H1 (cell line): ENCODE measurements at regions not wholly inside any gene's neighbourhood (a gene's known extent, or its start where the extent isn't known, plus 50 kb on each side); places are given as distances from the start of the nearest gene placed in this dataset.

Experiments
- CTCF ChIA-PET: fragments of 300-600 bp; sonication (Branson Sonifier 250); formaldehyde crosslinking; loops from one replicate; lab custom pipeline; 2021; ENCODE audit not compliant: partially characterized antibody; lab: Charles Lee
- POLR2A ChIA-PET: fragments of 300-600 bp; sonication (Branson Sonifier 250); formaldehyde crosslinking; loops from one replicate; lab custom pipeline; 2021; ENCODE audit warnings: inconsistent platforms; ENCODE audit not compliant: partially characterized antibody; lab: Charles Lee
- DNase-seq, 2 experiments: peaks; one replicate each; pipeline versions ENCODE4 v3.0.0 to v3.0.0-alpha.2; 2010 to 2022; ENCODE audit warnings: low spot score in 2 of 2, low read depth in 1 of 2, mixed read lengths in 1 of 2
- FAIRE-seq: peaks from 2 replicates; lab custom pipeline; 2011; peaks lifted over from hg19 to GRCh38; lab: Jason Lieb, UNC
- H2AFZ ChIP-seq: 2 replicates; pipeline ENCODE4 v1.8.1; 2012; ENCODE audit warnings: low read length, inconsistent platforms
- H2AK5ac ChIP-seq: 2 replicates; pipeline ENCODE4 v1.6.1; 2013; ENCODE audit warnings: low read depth, low read length
- H2BK120ac ChIP-seq: replicated peaks from 2 replicates; pipeline ENCODE3; 2013; ENCODE audit warnings: low read depth, low read length, inconsistent platforms
- H2BK12ac ChIP-seq: 2 replicates; pipeline ENCODE4 v1.6.1; 2013; ENCODE audit warnings: low read depth, low read length
- H2BK15ac ChIP-seq: 2 replicates; pipeline ENCODE4 v1.6.1; 2013; ENCODE audit warnings: low read length
- H2BK20ac ChIP-seq: 2 replicates; pipeline ENCODE4 v1.6.1; 2013; ENCODE audit warnings: low read length
- H2BK5ac ChIP-seq: 2 replicates; pipeline ENCODE4 v1.6.1; 2013; ENCODE audit warnings: low read depth, low read length
- H3K14ac ChIP-seq: 2 replicates; pipeline ENCODE4 v1.6.1; 2013; ENCODE audit warnings: inconsistent platforms; ENCODE audit not compliant: insufficient read length
- H3K18ac ChIP-seq: 2 replicates; pipeline ENCODE4 v1.6.1; 2013; ENCODE audit warnings: low read length; ENCODE audit errors: extremely low read depth
- H3K23ac ChIP-seq: 2 replicates; pipeline ENCODE4 v1.6.1; 2013; ENCODE audit warnings: inconsistent platforms; ENCODE audit not compliant: insufficient read length
- H3K23me2 ChIP-seq: 2 replicates; pipeline ENCODE4 v1.6.1; 2013; ENCODE audit warnings: low read depth, low read length
- H3K27ac ChIP-seq: 2 replicates; pipeline ENCODE4 v1.6.1; 2011; ENCODE audit warnings: low read depth, low read length, inconsistent platforms
- H3K27me3 ChIP-seq, 4 experiments: replicated peaks in 1 of 4; 1 replicate in 1 of 4; 2 replicates in 3 of 4; pipeline versions ENCODE4 v1.6.1 to v1.8.1; 2011 to 2013; ENCODE audit warnings: low read length in 3 of 4, mild to moderate bottlenecking in 3 of 4, inconsistent platforms in 2 of 4, mixed read lengths in 2 of 4, moderate library complexity in 1 of 4; ENCODE audit not compliant: control insufficient read depth in 3 of 4, insufficient read depth in 3 of 4; ENCODE audit errors: extremely low read depth in 1 of 4
- H3K36me3 ChIP-seq, 4 experiments: 2 replicates each; pipeline versions ENCODE4 v1.6.1 to v1.8.1; 2011 to 2013; ENCODE audit warnings: mild to moderate bottlenecking in 4 of 4, low read length in 3 of 4, moderate library complexity in 2 of 4, control low read depth in 1 of 4, inconsistent platforms in 1 of 4; ENCODE audit not compliant: insufficient read depth in 4 of 4, control insufficient read depth in 2 of 4
- H3K4ac ChIP-seq: replicated peaks from 2 replicates; pipeline ENCODE3; 2013; ENCODE audit warnings: low read length, low read depth, mixed read lengths, inconsistent platforms; ENCODE audit not compliant: insufficient read length
- H3K4me1 ChIP-seq, 4 experiments: replicated peaks in 1 of 4; 1 replicate in 1 of 4; 2 replicates in 3 of 4; pipeline versions ENCODE4 v1.6.1 to v1.8.1; 2011 to 2013; ENCODE audit warnings: low read length in 3 of 4, inconsistent platforms in 2 of 4, mixed read lengths in 1 of 4; ENCODE audit not compliant: insufficient read depth in 4 of 4, control insufficient read depth in 3 of 4
- H3K4me2 ChIP-seq, 2 experiments: 2 replicates each; pipeline versions ENCODE4 v1.6.1 to v1.8.1; 2011 to 2013; ENCODE audit warnings: low read depth in 2 of 2, low read length in 2 of 2, control low read depth in 1 of 2, inconsistent platforms in 1 of 2, mild to moderate bottlenecking in 1 of 2; ENCODE audit not compliant: insufficient read depth in 1 of 2
- H3K4me3 ChIP-seq, 4 experiments: fragments of 200-600, 300-600 bp in 1 of 4; sonication (generic), shearing (Covaris generic), sonication (Bioruptor Twin) in 1 of 4; 2 replicates each; pipeline versions ENCODE4 v1.5.1 to v1.8.1; 2011 to 2016; ENCODE audit warnings: low read length in 4 of 4, low read depth in 3 of 4, control low read depth in 2 of 4, inconsistent platforms in 2 of 4, mild to moderate bottlenecking in 2 of 4, mixed read lengths in 1 of 4, moderate library complexity in 1 of 4; ENCODE audit not compliant: insufficient read depth in 2 of 4; ENCODE audit errors: extremely low read depth in 1 of 4
- H3K56ac ChIP-seq: replicated peaks from 2 replicates; pipeline ENCODE3; 2013; ENCODE audit warnings: low read depth, mild to moderate bottlenecking, mixed read lengths, low read length, inconsistent platforms; ENCODE audit not compliant: insufficient read length
- H3K79me1 ChIP-seq: 2 replicates; pipeline ENCODE4 v1.6.1; 2013; ENCODE audit warnings: low read depth, low read length, control low read depth
- H3K79me2 ChIP-seq, 2 experiments: 2 replicates each; pipeline versions ENCODE4 v1.6.1 to v1.8.1; 2012 to 2013; ENCODE audit warnings: low read length in 2 of 2, mild to moderate bottlenecking in 2 of 2, inconsistent platforms in 1 of 2; ENCODE audit not compliant: insufficient read depth in 2 of 2, control insufficient read depth in 1 of 2
- H3K9ac ChIP-seq, 4 experiments: replicated peaks in 1 of 4; 1 replicate in 1 of 4; 2 replicates in 3 of 4; pipeline versions ENCODE4 v1.6.1 to v1.8.1; 2011 to 2013; ENCODE audit warnings: low read depth in 3 of 4, low read length in 3 of 4, control low read depth in 2 of 4, mild to moderate bottlenecking in 2 of 4, moderate library complexity in 2 of 4, inconsistent platforms in 1 of 4; ENCODE audit errors: extremely low read depth in 1 of 4
- H3K9me3 ChIP-seq, 2 experiments: 2 replicates each; pipeline versions ENCODE4 v1.6.1 to v1.8.1; 2012 to 2013; ENCODE audit warnings: mild to moderate bottlenecking in 2 of 2, moderate library complexity in 2 of 2, control low read depth in 1 of 2, inconsistent platforms in 1 of 2, low read depth in 1 of 2, low read length in 1 of 2, mixed read lengths in 1 of 2; ENCODE audit not compliant: insufficient read depth in 2 of 2
- H4K20me1 ChIP-seq, 2 experiments: replicated peaks in 1 of 2; 2 replicates each; pipeline versions ENCODE3 to v1.8.1; 2011 to 2013; ENCODE audit warnings: inconsistent platforms in 2 of 2, low read length in 2 of 2, mild to moderate bottlenecking in 1 of 2; ENCODE audit not compliant: insufficient read depth in 2 of 2, control insufficient read depth in 1 of 2
- H4K5ac ChIP-seq: 2 replicates; pipeline ENCODE4 v1.6.1; 2013; ENCODE audit warnings: low read length, low read depth, mixed read lengths, inconsistent platforms; ENCODE audit not compliant: insufficient read length
- H4K8ac ChIP-seq: 2 replicates; pipeline ENCODE4 v1.8.0; 2013; ENCODE audit warnings: mild to moderate bottlenecking, moderate library complexity, low read length, inconsistent platforms; ENCODE audit not compliant: insufficient read depth; ENCODE audit errors: extremely low read depth
- H4K91ac ChIP-seq: replicated peaks from 2 replicates; pipeline ENCODE3; 2013; ENCODE audit warnings: low read length, mixed read lengths, inconsistent platforms; ENCODE audit not compliant: insufficient read length
- CBX8 ChIP-seq: fragments of 300-800, 300-1000 bp; sonication (generic); IDR thresholded peaks from 2 replicates; pipeline ENCODE4 v1.7.1; 2016; ENCODE audit warnings: low read depth, low read length, borderline replicate concordance
- HDAC2 ChIP-seq, 2 experiments: fragments of 300-600 bp in 1 of 2; sonication (generic) in 1 of 2; IDR thresholded peaks; 2 replicates each; pipeline ENCODE4 v1.6.1; 2011 to 2012; ENCODE audit warnings: low read depth in 2 of 2, low read length in 2 of 2, mild to moderate bottlenecking in 2 of 2, moderate library complexity in 2 of 2, borderline replicate concordance in 1 of 2, inconsistent platforms in 1 of 2
- NANOG ChIP-seq: IDR thresholded peaks from 2 replicates; pipeline ENCODE4 v1.6.1; 2011; ENCODE audit warnings: low read length, low read depth, mild to moderate bottlenecking, inconsistent platforms; ENCODE audit not compliant: insufficient read depth, poor library complexity, severe bottlenecking
- WGBS, 2 experiments: shearing (Covaris generic) in 1 of 2; methylation state at CpG; one replicate each; pipeline versions ENCODE4 v1.1.6 to v1.1.7; 2013 to 2015; ENCODE audit warnings: low lambda C conversion rate in 2 of 2, mixed read lengths in 2 of 2, inconsistent platforms in 1 of 2, low coverage in 1 of 2, missing lambda C conversion rate in 1 of 2; ENCODE audit not compliant: insufficient replicate concordance in 2 of 2, insufficient coverage in 1 of 2, insufficient read length in 1 of 2; ENCODE audit errors: extremely low coverage in 1 of 2, missing lambda C conversion rate in 1 of 2; 5-methylcytosine and 5-hydroxymethylcytosine counted together

DNA sequence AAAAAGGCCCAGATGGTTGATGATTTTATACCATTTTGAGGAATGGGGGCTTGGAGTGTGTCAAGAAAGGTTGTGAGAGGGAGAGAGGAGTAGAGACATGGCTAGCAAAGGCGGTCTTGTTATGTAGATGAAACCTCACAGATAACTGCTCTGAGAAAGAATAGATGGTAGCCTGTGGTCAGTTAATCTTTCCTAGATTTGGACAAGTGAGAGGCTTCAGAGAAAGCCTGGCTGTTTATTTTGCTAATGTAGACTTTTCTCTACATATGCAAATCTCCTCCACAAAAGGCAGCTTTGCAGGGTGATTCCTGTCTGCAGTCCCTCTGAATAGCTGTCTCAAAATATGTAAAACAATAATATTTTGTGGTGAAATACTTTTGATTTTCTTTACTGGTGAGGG lies 177.3 kb downstream of the OTOL1 start:
- FAIRE-seq (no peak), DNase-seq (peak in 1 of 2 experiments; percentile 15)

More for the DNA sequence above, 177.3 kb downstream of the OTOL1 start:
- no peak overlapping the region for H3K14ac ChIP-seq
- peaks cover 0 to 16% (median 4%) of the 10 kb centered on the region in 4 experiments; a peak in 6 of 7 replicates for H3K4me1 ChIP-seq
- no peak overlapping the region for H2AFZ ChIP-seq
- H3K79me1 ChIP-seq, result no peaks in the 10 kb centered on the region
- no peak overlapping the region for H2BK15ac ChIP-seq
- H2BK120ac ChIP-seq, result no peak overlapping the region
- peak overlapping the region; percentile 18 to 44; a peak in 2 of 4 replicates for H3K4me2 ChIP-seq
- H2AK5ac ChIP-seq, result no peak overlapping the region
- no peak overlapping the region for H3K18ac ChIP-seq
- TF ChIP-seq NANOG, result peak; percentile 25
- 0 out of 4 replicates have a peak, but pooled peaks of 1 of the 2 experiments have one; percentile 51 for TF ChIP-seq HDAC2 (IDR thresholded peaks at IDR 0.05; ENCODE audit: borderline replicate concordance in 1 of 2, low read depth in 2 of 2, low read length in 2 of 2)
- TF ChIP-seq CBX8, result no peak
- H3K23ac ChIP-seq, result no peak overlapping the region
- no peak overlapping the region for H4K91ac ChIP-seq
- H3K4me3 ChIP-seq, result peak overlapping the region in 1 of 4 experiments; percentile 24; a peak in 1 of 8 replicates
- H4K8ac ChIP-seq, result no peak overlapping the region
- 7% methylated on average over 1 of the region's 1 CpG; no CpG with 5 or more reads in 1 of the 2 experiments for WGBS, 2 experiments
- H3K79me2 ChIP-seq, result no peaks in the 10 kb centered on the region
- H4K5ac ChIP-seq, result peak overlapping the region; percentile 94
- H3K4ac ChIP-seq, result no peak overlapping the region
- no peak overlapping the region for H2BK12ac ChIP-seq
- no peak overlapping the region for H3K9ac ChIP-seq
- no peaks in the 10 kb centered on the region for H3K27me3 ChIP-seq
- no peak overlapping the region for H3K27ac ChIP-seq
- H2BK5ac ChIP-seq, result no peak overlapping the region
- H3K9me3 ChIP-seq, result peaks cover 0 to 3% of the 10 kb centered on the region in 2 experiments; a peak in 1 of 4 replicates
- ChIA-PET POLR2A (no interaction called here), CTCF (interaction anchor here (1.2 to 1.4 kb wide), 2 partner anchors 18 to 28 kb away, joined by 3 to 4 read pairs; no protein-coding TSS in a partner anchor)
- no peak overlapping the region for H3K56ac ChIP-seq
- no peak overlapping the region for H2BK20ac ChIP-seq
- H3K23me2 ChIP-seq, result no peaks in the 10 kb centered on the region
- H3K36me3 ChIP-seq, result no peaks in the 10 kb centered on the region; a peak in 1 of 8 replicates
- H4K20me1 ChIP-seq, result no peaks in the 10 kb centered on the region
